H1 (cell line): ENCODE measurements at regions not wholly inside any gene's neighbourhood (a gene's known extent, or its start where the extent isn't known, plus 50 kb on each side); places are given as distances from the start of the nearest gene placed in this dataset.
"Not testable (repeated sequence)": the region's sequence is repeated elsewhere in the genome, so short reads cannot be mapped to it uniquely, and the experiment has no call there.

Source experiments
- CTCF ChIA-PET: fragments of 300-600 bp; sonication (Branson Sonifier 250); formaldehyde crosslinking; loops from one replicate; lab custom pipeline; 2021; ENCODE audit not compliant: partially characterized antibody; lab: Charles Lee
- POLR2A ChIA-PET: fragments of 300-600 bp; sonication (Branson Sonifier 250); formaldehyde crosslinking; loops from one replicate; lab custom pipeline; 2021; ENCODE audit warnings: inconsistent platforms; ENCODE audit not compliant: partially characterized antibody; lab: Charles Lee
- DNase-seq, 2 experiments: peaks; one replicate each; pipeline versions ENCODE4 v3.0.0 to v3.0.0-alpha.2; 2010 to 2022; ENCODE audit warnings: low spot score in 2 of 2, low read depth in 1 of 2, mixed read lengths in 1 of 2
- FAIRE-seq: peaks from 2 replicates; lab custom pipeline; 2011; peaks lifted over from hg19 to GRCh38; lab: Jason Lieb, UNC
- H2AFZ ChIP-seq: 2 replicates; pipeline ENCODE4 v1.8.1; 2012; ENCODE audit warnings: low read length, inconsistent platforms
- H2AK5ac ChIP-seq: 2 replicates; pipeline ENCODE4 v1.6.1; 2013; ENCODE audit warnings: low read depth, low read length
- H2BK120ac ChIP-seq: replicated peaks from 2 replicates; pipeline ENCODE3; 2013; ENCODE audit warnings: low read depth, low read length, inconsistent platforms
- H2BK12ac ChIP-seq: 2 replicates; pipeline ENCODE4 v1.6.1; 2013; ENCODE audit warnings: low read depth, low read length
- H2BK15ac ChIP-seq: 2 replicates; pipeline ENCODE4 v1.6.1; 2013; ENCODE audit warnings: low read length
- H2BK20ac ChIP-seq: 2 replicates; pipeline ENCODE4 v1.6.1; 2013; ENCODE audit warnings: low read length
- H2BK5ac ChIP-seq: 2 replicates; pipeline ENCODE4 v1.6.1; 2013; ENCODE audit warnings: low read depth, low read length
- H3K14ac ChIP-seq: 2 replicates; pipeline ENCODE4 v1.6.1; 2013; ENCODE audit warnings: inconsistent platforms; ENCODE audit not compliant: insufficient read length
- H3K18ac ChIP-seq: 2 replicates; pipeline ENCODE4 v1.6.1; 2013; ENCODE audit warnings: low read length; ENCODE audit errors: extremely low read depth
- H3K23ac ChIP-seq: 2 replicates; pipeline ENCODE4 v1.6.1; 2013; ENCODE audit warnings: inconsistent platforms; ENCODE audit not compliant: insufficient read length
- H3K23me2 ChIP-seq: 2 replicates; pipeline ENCODE4 v1.6.1; 2013; ENCODE audit warnings: low read depth, low read length
- H3K27ac ChIP-seq: 2 replicates; pipeline ENCODE4 v1.6.1; 2011; ENCODE audit warnings: low read depth, low read length, inconsistent platforms
- H3K27me3 ChIP-seq, 4 experiments: replicated peaks in 1 of 4; 1 replicate in 1 of 4; 2 replicates in 3 of 4; pipeline versions ENCODE4 v1.6.1 to v1.8.1; 2011 to 2013; ENCODE audit warnings: low read length in 3 of 4, mild to moderate bottlenecking in 3 of 4, inconsistent platforms in 2 of 4, mixed read lengths in 2 of 4, moderate library complexity in 1 of 4; ENCODE audit not compliant: control insufficient read depth in 3 of 4, insufficient read depth in 3 of 4; ENCODE audit errors: extremely low read depth in 1 of 4
- H3K36me3 ChIP-seq, 4 experiments: 2 replicates each; pipeline versions ENCODE4 v1.6.1 to v1.8.1; 2011 to 2013; ENCODE audit warnings: mild to moderate bottlenecking in 4 of 4, low read length in 3 of 4, moderate library complexity in 2 of 4, control low read depth in 1 of 4, inconsistent platforms in 1 of 4; ENCODE audit not compliant: insufficient read depth in 4 of 4, control insufficient read depth in 2 of 4
- H3K4ac ChIP-seq: replicated peaks from 2 replicates; pipeline ENCODE3; 2013; ENCODE audit warnings: low read length, low read depth, mixed read lengths, inconsistent platforms; ENCODE audit not compliant: insufficient read length
- H3K4me1 ChIP-seq, 4 experiments: replicated peaks in 1 of 4; 1 replicate in 1 of 4; 2 replicates in 3 of 4; pipeline versions ENCODE4 v1.6.1 to v1.8.1; 2011 to 2013; ENCODE audit warnings: low read length in 3 of 4, inconsistent platforms in 2 of 4, mixed read lengths in 1 of 4; ENCODE audit not compliant: insufficient read depth in 4 of 4, control insufficient read depth in 3 of 4
- H3K4me2 ChIP-seq, 2 experiments: 2 replicates each; pipeline versions ENCODE4 v1.6.1 to v1.8.1; 2011 to 2013; ENCODE audit warnings: low read depth in 2 of 2, low read length in 2 of 2, control low read depth in 1 of 2, inconsistent platforms in 1 of 2, mild to moderate bottlenecking in 1 of 2; ENCODE audit not compliant: insufficient read depth in 1 of 2
- H3K4me3 ChIP-seq, 4 experiments: fragments of 200-600, 300-600 bp in 1 of 4; sonication (generic), shearing (Covaris generic), sonication (Bioruptor Twin) in 1 of 4; 2 replicates each; pipeline versions ENCODE4 v1.5.1 to v1.8.1; 2011 to 2016; ENCODE audit warnings: low read length in 4 of 4, low read depth in 3 of 4, control low read depth in 2 of 4, inconsistent platforms in 2 of 4, mild to moderate bottlenecking in 2 of 4, mixed read lengths in 1 of 4, moderate library complexity in 1 of 4; ENCODE audit not compliant: insufficient read depth in 2 of 4; ENCODE audit errors: extremely low read depth in 1 of 4
- H3K56ac ChIP-seq: replicated peaks from 2 replicates; pipeline ENCODE3; 2013; ENCODE audit warnings: low read depth, mild to moderate bottlenecking, mixed read lengths, low read length, inconsistent platforms; ENCODE audit not compliant: insufficient read length
- H3K79me1 ChIP-seq: 2 replicates; pipeline ENCODE4 v1.6.1; 2013; ENCODE audit warnings: low read depth, low read length, control low read depth
- H3K79me2 ChIP-seq, 2 experiments: 2 replicates each; pipeline versions ENCODE4 v1.6.1 to v1.8.1; 2012 to 2013; ENCODE audit warnings: low read length in 2 of 2, mild to moderate bottlenecking in 2 of 2, inconsistent platforms in 1 of 2; ENCODE audit not compliant: insufficient read depth in 2 of 2, control insufficient read depth in 1 of 2
- H3K9ac ChIP-seq, 4 experiments: replicated peaks in 1 of 4; 1 replicate in 1 of 4; 2 replicates in 3 of 4; pipeline versions ENCODE4 v1.6.1 to v1.8.1; 2011 to 2013; ENCODE audit warnings: low read depth in 3 of 4, low read length in 3 of 4, control low read depth in 2 of 4, mild to moderate bottlenecking in 2 of 4, moderate library complexity in 2 of 4, inconsistent platforms in 1 of 4; ENCODE audit errors: extremely low read depth in 1 of 4
- H3K9me3 ChIP-seq, 2 experiments: 2 replicates each; pipeline versions ENCODE4 v1.6.1 to v1.8.1; 2012 to 2013; ENCODE audit warnings: mild to moderate bottlenecking in 2 of 2, moderate library complexity in 2 of 2, control low read depth in 1 of 2, inconsistent platforms in 1 of 2, low read depth in 1 of 2, low read length in 1 of 2, mixed read lengths in 1 of 2; ENCODE audit not compliant: insufficient read depth in 2 of 2
- H4K20me1 ChIP-seq, 2 experiments: replicated peaks in 1 of 2; 2 replicates each; pipeline versions ENCODE3 to v1.8.1; 2011 to 2013; ENCODE audit warnings: inconsistent platforms in 2 of 2, low read length in 2 of 2, mild to moderate bottlenecking in 1 of 2; ENCODE audit not compliant: insufficient read depth in 2 of 2, control insufficient read depth in 1 of 2
- H4K5ac ChIP-seq: 2 replicates; pipeline ENCODE4 v1.6.1; 2013; ENCODE audit warnings: low read length, low read depth, mixed read lengths, inconsistent platforms; ENCODE audit not compliant: insufficient read length
- H4K8ac ChIP-seq: 2 replicates; pipeline ENCODE4 v1.8.0; 2013; ENCODE audit warnings: mild to moderate bottlenecking, moderate library complexity, low read length, inconsistent platforms; ENCODE audit not compliant: insufficient read depth; ENCODE audit errors: extremely low read depth
- H4K91ac ChIP-seq: replicated peaks from 2 replicates; pipeline ENCODE3; 2013; ENCODE audit warnings: low read length, mixed read lengths, inconsistent platforms; ENCODE audit not compliant: insufficient read length
- GTF2F1 ChIP-seq: IDR thresholded peaks from 2 replicates; pipeline ENCODE4 v1.6.1; 2012; ENCODE audit warnings: low read depth, low read length, improper control_type of control experiment, borderline replicate concordance
- HDAC6 ChIP-seq: IDR thresholded peaks from one replicate; pipeline ENCODE4 v1.7.1; 2012; ENCODE audit warnings: low read depth, mild to moderate bottlenecking, inconsistent platforms, low read length, moderate library complexity
- WGBS, 2 experiments: shearing (Covaris generic) in 1 of 2; methylation state at CpG; one replicate each; pipeline versions ENCODE4 v1.1.6 to v1.1.7; 2013 to 2015; ENCODE audit warnings: low lambda C conversion rate in 2 of 2, mixed read lengths in 2 of 2, inconsistent platforms in 1 of 2, low coverage in 1 of 2, missing lambda C conversion rate in 1 of 2; ENCODE audit not compliant: insufficient replicate concordance in 2 of 2, insufficient coverage in 1 of 2, insufficient read length in 1 of 2; ENCODE audit errors: extremely low coverage in 1 of 2, missing lambda C conversion rate in 1 of 2; 5-methylcytosine and 5-hydroxymethylcytosine counted together

DNA sequence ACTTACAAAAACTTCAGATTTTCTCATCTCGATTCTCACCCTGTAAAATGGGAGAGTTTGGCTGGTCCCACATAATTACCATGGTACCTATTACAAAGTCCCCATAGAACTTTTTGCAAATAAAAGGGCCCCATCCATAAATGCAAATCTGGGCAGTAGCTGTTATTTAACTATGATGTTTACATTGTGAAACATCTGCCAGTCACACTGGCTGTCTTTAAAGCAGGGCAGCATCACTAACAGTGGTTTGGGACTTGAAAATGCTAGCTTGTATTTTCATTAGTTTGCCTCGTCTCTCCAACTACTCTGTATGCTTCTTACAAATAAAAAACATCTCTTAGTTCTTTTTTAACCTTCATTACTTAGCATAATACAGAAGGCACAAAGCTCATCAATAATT is 240.7 kb downstream of the FZD1 start:
- H2AK5ac ChIP-seq = no peak overlapping the region
- H2BK12ac ChIP-seq = no peak overlapping the region
- H2BK20ac ChIP-seq = no peak overlapping the region
- H3K14ac ChIP-seq = no peak overlapping the region
- no peaks in the 10 kb centered on the region for H4K20me1 ChIP-seq
- no peaks in the 10 kb centered on the region for H3K23me2 ChIP-seq
- no peak overlapping the region for H3K4me2 ChIP-seq
- H3K4me1 ChIP-seq = no peaks in the 10 kb centered on the region
- no peak overlapping the region for H3K18ac ChIP-seq
- H3K79me2 ChIP-seq = no peaks in the 10 kb centered on the region
- CTCF ChIA-PET = interaction anchor here (0.9 kb wide), 1 partner anchor 217 kb away, joined by 3 read pairs; no protein-coding TSS in a partner anchor
- H2AFZ ChIP-seq = no peak overlapping the region
- no peak overlapping the region for H4K8ac ChIP-seq
- no peak overlapping the region for H2BK15ac ChIP-seq
- DNase-seq (no peak), FAIRE-seq (no peak)
- no peak overlapping the region for H3K9ac ChIP-seq
- POLR2A ChIA-PET = no interaction called here
- H2BK5ac ChIP-seq = no peak overlapping the region
- no peak for TF ChIP-seq HDAC6
- TF ChIP-seq GTF2F1 = no peak
- no peaks in the 10 kb centered on the region for H3K27me3 ChIP-seq
- no peaks in the 10 kb centered on the region for H3K36me3 ChIP-seq
- no peak overlapping the region for H3K4me3 ChIP-seq
- no peak overlapping the region for H3K23ac ChIP-seq
- H4K5ac ChIP-seq = no peak overlapping the region
- H2BK120ac ChIP-seq = no peak overlapping the region
- H3K4ac ChIP-seq = no peak overlapping the region
- no peaks in the 10 kb centered on the region for H3K79me1 ChIP-seq
- H4K91ac ChIP-seq = no peak overlapping the region
- H3K27ac ChIP-seq = no peak overlapping the region
- 94% methylated on average over 2 of the region's 2 CpGs; no CpG with 5 or more reads in 1 of the 2 experiments for WGBS, 2 experiments
- H3K9me3 ChIP-seq = peaks cover 0 to 3% of the 10 kb centered on the region in 2 experiments; a peak in 1 of 4 replicates
- H3K56ac ChIP-seq = no peak overlapping the region

DNA sequence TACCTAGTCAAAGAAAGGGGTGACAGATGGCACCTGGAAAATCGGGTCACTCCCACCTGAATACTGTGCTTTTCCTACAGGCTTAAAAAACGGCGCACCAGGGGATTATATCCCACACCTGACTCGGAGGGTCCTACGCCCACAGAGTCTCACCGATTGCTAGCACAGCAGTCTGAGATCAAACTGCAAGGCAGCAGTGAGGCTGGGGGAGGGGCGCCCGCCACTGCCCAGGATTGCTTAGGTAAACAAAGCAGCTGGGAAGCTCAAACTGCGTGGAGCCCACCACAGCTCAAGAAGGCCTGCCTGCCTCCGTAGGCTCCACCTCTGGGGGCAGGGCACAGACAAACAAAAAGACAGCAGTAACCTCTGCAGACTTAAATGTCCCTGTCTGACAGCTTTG is 242.7 kb downstream of the FZD1 start:
- H3K9me3 ChIP-seq, H3K36me3 ChIP-seq, H3K4me3 ChIP-seq, H3K4me1 ChIP-seq, POLR2A ChIA-PET, H2BK20ac ChIP-seq, H3K79me1 ChIP-seq, H2AK5ac ChIP-seq, H2BK15ac ChIP-seq, H3K9ac ChIP-seq, H4K8ac ChIP-seq, H2BK12ac ChIP-seq, H3K79me2 ChIP-seq, H2AFZ ChIP-seq, H3K27ac ChIP-seq, H3K18ac ChIP-seq, H2BK5ac ChIP-seq, H2BK120ac ChIP-seq, H3K27me3 ChIP-seq, H4K20me1 ChIP-seq, FAIRE-seq, H3K14ac ChIP-seq, H3K4ac ChIP-seq, H3K4me2 ChIP-seq, H3K23ac ChIP-seq, H3K23me2 ChIP-seq, CTCF ChIA-PET, H4K91ac ChIP-seq, H4K5ac ChIP-seq, H3K56ac ChIP-seq: not testable (repeated sequence)
- peak in 1 of 2 experiments; percentile 50 for DNase-seq
- 72% methylated on average over 9 of the region's 10 CpGs; no CpG with 5 or more reads in 1 of the 2 experiments for WGBS, 2 experiments
